HG03457 (cell line): ENCODE measurements at regions not wholly inside any gene's neighbourhood (a gene's known extent, or its start where the extent isn't known, plus 50 kb on each side); places are given as distances from the start of the nearest gene placed in this dataset.

Experiments
- ATAC-seq: cut with Tn5 transposase; IDR thresholded peaks from one replicate; pipeline ENCODE4 v1.9.1; 2021; ENCODE audit warnings: moderate number of reproducible peaks; ENCODE audit not compliant: unreplicated experiment

DNA sequence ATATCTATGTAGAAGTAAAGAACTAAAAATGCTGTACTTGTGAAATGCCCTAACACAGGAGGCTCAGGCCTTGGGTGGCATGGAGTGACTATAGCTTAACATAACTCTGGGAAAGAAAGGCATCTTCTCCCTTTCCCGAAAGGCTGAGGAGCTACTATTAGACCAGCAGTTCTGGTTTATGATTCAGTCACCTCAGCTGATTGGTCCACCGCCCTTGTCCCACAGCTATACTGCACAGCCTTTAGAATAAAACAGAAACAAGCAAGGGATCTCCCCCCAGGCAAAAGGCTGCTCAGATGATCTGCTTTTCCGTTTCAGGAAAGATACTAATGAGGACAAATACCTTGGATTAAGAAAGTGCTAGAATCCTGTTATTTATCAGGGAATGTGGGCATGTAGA lies 171.3 kb downstream of the SNCA start:
- ATAC-seq = no peak

DNA sequence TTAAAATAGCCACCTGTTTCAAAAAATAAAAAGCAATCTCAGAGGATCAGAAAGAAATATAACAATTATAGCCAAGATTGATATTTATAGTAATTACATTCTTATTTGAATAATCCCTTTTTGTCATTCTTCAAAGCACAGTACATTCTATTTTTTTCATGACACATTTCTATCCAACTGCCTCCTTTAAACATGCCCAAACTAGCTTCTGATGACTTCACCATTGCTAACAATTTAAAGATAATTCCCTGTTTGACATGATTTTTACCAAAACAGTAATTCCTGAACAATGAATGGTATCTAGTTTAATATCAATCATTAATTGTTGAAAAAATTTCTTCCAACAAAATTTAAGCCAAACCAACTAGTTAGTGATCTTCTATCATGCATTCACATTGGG lies 172.4 kb downstream of the SNCA start:
- ATAC-seq = no peak

DNA sequence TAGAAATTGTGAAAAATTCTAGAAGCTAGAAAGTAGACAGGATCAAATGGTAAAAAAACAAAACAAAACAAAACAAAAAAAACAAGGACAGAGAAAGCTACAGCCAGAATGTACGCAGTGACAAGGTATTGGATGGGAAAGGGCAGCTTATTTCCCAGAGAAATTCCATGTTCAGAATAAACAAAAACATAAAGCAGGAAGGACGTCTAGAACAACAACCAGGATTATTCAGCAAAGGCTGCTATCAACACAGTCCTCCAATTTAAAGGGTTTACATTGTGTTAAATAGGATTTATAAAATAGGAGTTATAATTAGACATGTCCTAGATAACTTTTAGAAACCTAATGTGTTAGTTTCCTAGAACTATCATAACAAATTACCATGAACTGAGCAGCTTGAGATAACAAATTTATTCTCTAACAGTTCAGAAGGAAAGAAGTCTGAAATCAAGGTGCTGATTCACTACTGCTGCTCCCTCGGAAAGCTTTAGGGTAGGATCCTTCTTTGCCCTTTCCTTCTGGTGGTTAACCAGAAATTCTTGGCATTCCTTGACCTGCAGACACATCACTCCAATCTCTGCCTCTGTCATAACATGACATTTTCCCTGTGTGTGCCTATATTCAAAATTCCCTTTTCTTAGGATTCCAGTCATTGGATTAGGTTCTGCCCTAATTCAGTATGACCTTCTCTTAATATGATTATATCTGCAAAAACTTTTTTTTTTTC lies 175.6 kb downstream of the SNCA start:
- ATAC-seq = no peak

DNA sequence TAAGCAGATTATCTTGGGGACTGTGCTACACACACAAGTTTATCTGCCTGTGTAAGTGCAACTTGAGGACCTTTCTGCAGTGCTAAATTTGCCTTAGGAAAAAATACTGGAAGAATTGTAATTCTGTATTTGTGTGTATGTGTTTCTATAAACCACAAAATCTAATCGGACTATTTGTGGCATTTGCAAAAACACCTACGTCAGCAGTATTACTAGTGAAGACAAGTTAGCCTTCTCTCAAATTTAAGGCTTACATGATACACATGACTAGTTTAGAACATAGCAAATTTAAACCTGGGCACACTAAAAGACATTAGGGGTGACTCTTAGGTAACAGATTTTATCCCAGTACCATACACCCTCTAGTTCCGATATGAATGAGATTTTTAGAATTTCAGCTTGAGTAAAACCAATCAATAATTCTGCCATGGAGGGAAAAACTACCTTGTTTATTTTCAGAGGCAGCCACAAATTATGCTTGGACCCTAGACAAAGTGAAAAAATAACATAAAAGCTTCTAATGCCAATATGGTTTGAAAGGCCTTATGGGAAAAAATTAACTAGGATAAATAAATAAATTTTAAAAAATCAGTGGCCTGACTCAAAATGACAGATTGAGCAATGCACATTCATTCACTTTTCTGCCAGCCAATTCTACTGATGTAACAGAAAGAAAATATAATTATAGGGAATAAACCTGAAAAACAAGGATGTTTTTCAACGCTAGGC lies 176.4 kb downstream of the SNCA start:
- no peak for ATAC-seq

DNA sequence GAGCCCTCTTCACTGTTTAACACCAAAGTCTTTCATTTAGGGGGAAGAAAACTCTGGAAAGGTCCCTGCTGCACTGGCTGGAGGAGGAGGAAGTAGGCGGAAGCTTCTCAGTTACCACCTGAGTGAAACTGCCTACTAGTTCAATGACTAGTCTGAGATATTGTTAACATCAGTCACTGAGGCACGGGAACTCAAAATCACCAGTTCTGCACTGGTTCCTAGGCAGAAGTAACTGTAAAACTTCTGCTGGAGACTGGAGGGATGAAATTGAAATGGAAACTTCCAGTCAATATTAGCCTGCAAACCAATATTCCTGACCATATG lies 178.3 kb downstream of the SNCA start:
- ATAC-seq = peak; percentile 52

DNA sequence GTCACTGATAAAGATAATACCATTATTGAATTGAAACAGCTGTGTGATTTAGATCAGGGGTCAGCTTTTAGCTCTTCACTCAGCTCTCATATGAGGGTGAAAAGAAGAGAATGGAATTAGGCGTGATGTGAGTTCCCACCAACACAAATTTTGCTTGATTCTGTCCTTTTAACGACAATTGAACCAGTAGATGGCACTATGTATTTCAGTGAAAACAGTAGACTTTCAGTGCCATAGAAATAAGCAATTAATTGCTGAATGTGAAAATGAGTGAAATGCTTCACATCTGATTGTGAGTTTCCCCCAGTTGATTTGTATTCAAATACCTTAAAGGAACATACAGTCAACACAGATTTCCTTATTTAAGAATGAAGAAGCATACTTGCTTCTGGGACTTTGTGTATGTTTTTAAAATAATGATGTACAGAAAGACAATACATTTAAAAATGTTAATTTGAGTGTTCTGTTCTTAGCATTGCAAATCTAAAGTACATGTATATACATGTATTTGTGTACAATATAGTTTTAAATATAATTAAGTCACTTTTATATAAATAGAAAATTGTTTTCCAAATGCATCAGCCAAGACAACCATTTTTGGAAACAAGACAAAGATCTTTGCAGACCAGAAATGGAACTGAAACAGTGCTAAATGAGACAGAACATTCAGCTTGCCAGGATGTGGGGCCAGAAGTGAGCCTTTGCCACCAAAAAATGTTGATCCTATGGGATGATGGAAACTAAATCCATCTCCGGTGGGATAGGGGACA lies 178.8 kb downstream of the SNCA start:
- ATAC-seq = peak; percentile 41

DNA sequence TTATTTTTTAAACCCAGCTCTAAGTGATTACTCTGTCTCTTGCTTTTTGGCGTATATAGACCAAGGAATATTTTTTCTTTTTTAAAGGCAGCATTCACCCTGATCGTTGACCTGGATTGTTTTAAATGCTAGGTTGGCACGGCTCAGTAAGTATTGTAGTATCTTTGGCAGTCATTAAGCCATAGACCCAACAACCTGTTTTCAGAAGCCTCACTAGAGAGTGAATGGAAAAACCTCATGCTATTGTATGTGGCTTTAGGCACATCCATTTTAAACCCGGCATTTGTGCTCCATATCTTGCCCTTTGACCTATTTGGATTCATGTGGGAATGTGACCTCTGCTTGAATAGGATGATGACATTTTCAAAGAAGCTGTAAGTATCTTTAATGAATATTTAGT lies 183.9 kb downstream of the SNCA start:
- no peak for ATAC-seq

DNA sequence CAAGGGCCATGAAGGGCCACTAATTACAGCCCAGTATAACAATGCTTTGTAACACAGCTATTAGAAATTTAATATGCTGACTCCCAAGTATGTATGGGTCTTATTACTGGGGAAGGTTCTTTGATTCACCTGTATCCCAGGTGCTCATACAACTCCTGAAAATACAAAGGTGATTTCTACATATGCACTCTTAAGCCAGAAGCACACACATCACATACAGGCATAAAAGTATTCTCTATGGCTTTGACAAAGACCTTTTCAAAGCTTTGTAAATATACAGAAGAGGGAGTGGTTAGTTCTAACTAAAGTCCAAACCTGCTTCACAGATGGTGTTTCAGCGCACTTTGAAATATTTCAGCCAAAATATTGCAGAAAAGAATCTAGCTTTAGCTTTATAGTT lies 191.5 kb downstream of the SNCA start:
- ATAC-seq = no peak

DNA sequence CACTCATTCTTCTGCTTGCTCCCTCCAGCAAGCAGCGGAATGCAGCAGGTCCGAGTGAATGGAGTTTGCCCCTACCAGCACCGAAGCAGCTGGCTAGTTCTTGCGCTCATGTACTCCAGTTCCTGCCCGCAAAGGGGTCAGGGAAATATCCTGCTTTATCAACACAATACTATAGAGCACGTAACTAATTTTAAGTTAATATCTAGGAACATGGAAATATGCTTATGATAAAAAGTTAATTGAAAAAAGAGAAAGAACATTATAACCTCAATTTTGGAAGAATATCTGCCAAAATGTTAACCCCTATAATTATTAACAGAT lies 195.6 kb downstream of the SNCA start:
- ATAC-seq = no peak

DNA sequence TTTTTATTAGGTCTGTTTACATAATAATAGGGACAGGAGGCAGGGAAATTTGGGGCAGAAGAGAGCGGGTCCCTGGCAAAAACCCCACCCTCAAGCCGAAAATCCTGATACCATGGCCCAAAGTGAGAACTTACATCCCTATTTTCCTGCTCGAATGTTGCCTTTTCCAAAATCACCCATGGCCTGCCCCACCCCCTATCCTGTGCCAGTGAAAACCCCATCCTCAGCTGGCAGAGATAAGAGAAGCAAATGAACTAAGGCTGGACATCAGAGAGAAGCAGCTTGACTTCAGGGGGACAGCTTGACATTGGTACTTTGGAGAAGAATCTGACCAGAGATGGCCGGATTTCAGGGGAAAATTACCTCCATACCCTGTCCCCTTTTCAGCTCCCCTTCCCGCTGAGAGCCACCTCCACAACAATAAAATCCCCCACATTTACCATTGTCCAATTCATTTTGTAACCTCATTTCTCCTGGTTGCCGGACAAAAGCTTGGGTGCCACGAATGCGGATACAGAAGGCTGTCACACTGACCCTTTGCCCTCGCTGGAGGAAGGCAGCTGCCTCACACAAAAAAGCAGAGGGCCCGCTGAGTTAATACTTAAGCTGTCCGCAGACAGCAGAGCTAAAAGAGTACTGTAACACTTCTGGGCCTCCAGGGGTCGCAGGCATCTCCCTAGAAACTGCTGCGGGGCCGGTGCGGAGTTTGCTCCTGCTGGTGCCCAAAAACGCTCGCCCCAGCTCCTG lies 196.2 kb downstream of the SNCA start:
- ATAC-seq = no peak

DNA sequence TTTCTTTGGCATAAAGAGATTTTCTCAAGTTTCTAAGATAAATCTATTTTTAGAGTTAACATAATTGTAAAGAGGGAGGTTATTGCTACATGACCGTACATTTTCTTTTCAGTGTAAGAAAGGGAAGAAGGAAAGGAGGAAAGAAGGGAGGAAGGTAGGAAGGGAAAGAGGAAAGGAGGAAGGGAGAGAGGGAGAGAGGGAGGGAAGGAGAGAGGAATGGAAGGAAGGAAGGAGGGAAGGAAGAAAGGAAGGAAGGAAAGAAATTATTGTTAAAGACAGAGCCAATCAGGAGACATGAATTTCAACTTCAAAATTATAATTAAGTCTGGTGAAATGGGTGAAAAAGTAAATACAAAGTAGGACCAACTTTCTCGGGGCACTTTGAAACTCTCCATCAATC lies 197.6 kb downstream of the SNCA start:
- no peak for ATAC-seq

DNA sequence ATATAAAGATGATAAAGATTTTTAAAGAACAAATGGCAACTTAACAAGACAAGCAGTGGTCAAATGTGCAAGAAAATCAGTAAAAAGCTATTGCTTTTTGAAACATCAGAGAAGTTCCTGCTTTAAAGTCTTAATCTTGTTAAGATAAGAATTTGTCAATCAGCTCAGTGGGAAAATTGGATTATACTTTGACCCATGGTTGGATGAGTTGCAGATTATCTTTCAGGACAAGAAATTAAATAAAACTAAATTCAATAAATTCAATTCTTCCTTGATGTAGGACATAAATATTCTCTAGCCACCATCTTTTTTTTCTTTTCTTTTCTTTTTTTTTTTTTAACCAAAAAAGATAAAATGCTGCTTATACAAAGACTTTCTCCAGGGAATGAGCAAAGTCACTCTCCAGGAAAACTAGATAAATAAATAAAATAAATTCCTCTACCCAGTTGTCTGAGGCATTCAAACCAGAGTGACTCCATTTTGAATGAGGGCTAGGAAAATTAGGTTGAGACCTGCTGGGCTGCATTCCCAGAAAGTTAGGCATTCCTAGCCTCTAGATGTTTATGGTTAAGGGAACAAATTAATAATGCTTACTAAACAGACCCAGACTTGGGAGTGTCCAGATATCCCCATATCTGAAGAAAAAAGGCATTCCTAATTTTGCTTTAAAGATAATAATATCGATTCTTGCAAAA lies 211.2 kb downstream of the SNCA start:
- no peak for ATAC-seq

DNA sequence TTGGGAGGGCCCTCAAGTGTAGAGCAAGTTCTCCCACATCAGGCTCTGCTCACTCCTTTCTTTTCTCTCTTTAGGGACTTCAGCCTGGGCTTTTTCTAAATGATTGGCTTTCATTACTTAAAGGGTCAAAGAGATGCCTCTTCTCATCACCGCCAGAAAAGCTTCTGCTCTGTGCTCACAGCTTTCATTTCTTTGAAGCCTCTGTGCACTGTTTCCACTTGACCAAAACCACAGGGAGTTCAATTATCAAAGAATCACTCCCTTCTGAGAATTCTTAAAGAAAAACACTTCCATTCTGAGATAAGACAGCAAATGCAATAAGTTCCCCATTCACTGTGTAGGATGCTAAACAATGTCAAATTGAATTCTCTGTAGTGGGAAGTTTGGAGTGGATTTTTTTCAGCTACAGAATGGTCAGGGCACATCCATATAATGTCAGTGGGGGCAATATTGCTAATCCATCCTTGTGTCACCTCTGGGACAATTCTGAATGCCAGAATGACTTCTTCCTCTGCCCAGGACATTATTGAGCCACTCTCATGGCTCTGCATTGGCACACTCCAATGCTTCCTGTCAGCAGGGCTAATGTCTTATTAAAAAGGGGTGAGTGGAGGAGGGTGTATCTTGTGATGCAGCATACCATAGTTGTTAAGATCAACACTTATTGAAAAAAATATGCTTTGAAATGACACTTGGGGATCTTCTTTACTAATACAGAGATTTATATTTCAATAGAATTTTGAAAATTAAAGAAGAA lies 217.6 kb downstream of the SNCA start:
- no peak for ATAC-seq

DNA sequence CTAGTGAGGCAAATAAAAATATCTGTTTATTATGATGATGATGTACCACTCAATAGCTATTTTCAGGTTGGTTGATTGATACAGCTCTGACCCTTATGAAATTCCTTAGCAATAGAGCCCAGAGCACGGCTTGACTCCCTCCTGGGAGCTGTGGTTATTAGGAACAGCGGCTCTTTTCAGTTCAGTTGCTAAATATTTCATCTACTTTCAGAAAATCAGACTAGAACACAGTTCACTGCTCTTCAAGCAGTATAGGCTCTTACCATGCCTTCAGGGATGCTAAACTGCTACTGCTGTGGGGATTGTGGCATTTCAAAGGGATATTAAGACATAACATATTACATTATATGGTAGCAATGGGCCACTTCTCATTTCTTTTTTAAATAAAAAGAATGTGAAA lies 218.8 kb downstream of the SNCA start:
- ATAC-seq = no peak

DNA sequence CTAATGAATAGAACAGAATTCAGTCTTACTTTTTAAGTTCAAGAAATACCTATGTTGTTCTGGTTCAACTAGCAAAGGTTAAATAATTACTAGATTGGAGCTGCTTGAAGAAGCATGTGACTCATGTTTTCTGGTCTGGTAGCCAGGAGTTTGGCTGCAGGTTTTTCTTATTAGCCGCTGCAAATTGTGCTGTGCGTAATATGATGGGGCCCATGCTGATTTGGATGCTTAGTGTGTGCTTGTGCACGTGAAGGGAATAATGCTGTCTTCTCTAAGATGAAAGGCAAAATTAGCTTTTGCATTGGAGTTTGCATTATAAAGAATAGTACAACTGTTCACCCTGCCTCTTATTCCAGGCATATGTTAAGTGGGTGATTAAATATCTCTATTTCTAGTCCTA lies 219.6 kb downstream of the SNCA start:
- ATAC-seq = no peak

DNA sequence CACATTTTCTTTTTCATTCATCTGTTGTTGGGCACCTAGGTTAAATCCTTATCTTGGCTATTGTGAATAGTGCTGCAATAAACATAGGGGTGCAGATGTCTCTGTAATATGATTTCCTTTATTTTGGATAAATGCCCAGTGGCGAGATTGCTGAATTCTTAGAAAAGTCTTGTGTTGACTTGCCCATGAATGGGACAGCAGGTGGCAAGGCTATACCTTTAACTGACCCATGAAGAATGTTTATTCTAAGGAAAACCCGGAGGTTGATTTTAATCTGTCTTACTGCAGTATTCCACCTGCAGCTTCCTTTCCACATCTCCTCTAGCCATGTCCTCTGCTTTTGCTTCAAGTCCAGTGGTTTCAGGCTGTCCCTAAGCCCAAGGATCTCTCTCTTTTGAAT lies 220.6 kb downstream of the SNCA start:
- ATAC-seq = no peak

DNA sequence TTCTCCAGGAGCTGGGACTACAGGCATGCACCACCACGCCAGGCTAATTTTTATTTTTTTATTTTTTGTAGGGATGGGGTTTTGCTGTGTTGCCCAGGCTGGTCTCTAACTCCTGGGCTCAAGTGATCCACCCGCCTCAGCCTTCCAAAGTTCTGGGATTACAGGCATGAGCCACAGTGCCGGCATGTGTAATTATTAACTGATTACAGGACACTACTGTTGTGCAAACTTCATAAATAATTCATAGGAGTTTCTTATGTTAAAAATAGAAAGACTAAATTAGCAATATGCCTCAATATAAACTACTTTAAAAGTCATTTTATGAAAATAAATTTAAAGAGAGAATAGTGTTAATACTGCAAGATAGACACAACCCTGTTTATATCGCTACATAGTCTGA lies 221.9 kb downstream of the SNCA start:
- ATAC-seq = no peak

DNA sequence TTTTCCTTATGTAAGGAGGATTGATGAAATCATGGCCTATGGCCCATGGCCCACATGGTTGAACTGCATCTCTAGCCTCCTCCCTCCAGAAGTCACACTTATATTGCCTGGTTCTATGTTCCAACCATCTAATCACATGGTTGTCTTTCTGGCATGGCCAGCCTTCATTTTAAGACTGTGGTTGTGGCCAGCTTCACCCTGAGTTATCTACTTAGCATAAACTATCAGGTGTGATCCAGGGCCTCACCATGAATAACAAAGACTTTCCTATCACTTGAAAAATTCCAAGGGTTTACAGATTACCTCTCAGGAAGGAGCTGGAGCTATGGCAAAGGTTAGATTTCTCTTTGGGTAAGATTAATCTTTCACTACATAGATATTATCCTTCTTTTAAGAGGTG lies 222.8 kb downstream of the SNCA start:
- ATAC-seq = no peak

DNA sequence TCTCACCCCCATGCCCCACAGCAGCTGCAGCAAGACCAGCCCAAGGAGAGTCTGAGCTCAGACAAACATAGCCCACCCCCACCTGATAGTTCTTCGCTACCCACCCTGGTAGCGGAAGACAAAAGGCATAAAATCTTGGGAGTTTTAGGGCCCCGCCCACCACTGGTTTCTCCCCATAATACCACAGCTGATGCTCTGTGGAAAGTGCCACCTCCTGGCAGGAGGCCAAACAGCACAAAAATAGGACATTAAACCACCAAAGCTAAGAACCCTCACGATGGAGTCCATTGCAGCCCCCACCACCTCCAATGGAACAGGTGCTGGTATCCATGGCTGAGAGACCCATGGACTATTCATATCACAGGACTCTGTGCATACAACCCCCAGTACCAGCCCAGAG lies 226.7 kb downstream of the SNCA start:
- no peak for ATAC-seq

DNA sequence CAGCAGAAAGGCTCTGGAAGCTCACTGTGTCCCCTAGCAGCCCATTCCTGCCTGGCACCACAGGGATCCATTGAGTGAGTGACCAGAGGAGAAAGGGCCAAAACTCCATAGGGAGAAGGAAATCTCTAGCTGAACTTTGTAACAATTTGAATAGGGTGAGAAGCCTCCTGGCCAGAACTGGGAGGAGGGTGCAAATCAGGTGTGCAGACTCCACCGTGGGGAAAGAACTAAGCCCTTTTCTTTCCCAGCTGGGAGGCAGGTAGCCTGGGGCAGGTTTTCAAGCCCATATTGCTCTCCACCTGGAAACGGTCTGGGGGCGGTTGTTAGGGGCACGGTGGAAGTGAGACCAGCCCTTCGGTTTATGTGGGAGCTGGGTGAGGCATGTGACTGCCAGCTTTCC lies 227.2 kb downstream of the SNCA start:
- ATAC-seq = no peak
